ENCODE measurements at regions not wholly inside any gene's neighbourhood (a gene's known extent, or its start where the extent isn't known, plus 50 kb on each side); places are given as distances from the start of the nearest gene placed in this dataset.
A peak's percentile ranks its signal among the peaks of the same experiment; 100 is the strongest.

DNA sequence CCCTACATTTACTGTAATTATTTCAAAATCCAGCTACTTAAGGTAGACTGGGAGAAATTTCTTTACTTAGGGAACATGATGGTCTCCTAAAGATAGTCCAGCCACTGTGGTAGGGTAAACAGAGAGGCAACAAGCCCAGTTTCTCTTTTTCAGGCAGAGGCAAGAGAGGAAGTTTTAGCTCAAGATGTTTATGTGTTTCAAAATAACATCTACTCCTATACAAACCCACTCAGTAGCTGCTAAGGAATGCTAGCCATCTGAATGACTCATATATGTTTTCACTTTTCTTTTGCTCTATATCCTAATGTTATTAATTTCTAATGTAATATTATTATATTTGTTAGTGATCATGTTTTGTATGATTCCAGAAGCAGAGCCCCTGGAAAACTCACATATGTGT, 856.6 kb downstream of the PLA2G4A start:
- TF ChIP-seq NANOG (IDR thresholded peaks at IDR 0.05; ENCODE audit: borderline replicate concordance) = no peak
- TF ChIP-seq, protein P1, sequence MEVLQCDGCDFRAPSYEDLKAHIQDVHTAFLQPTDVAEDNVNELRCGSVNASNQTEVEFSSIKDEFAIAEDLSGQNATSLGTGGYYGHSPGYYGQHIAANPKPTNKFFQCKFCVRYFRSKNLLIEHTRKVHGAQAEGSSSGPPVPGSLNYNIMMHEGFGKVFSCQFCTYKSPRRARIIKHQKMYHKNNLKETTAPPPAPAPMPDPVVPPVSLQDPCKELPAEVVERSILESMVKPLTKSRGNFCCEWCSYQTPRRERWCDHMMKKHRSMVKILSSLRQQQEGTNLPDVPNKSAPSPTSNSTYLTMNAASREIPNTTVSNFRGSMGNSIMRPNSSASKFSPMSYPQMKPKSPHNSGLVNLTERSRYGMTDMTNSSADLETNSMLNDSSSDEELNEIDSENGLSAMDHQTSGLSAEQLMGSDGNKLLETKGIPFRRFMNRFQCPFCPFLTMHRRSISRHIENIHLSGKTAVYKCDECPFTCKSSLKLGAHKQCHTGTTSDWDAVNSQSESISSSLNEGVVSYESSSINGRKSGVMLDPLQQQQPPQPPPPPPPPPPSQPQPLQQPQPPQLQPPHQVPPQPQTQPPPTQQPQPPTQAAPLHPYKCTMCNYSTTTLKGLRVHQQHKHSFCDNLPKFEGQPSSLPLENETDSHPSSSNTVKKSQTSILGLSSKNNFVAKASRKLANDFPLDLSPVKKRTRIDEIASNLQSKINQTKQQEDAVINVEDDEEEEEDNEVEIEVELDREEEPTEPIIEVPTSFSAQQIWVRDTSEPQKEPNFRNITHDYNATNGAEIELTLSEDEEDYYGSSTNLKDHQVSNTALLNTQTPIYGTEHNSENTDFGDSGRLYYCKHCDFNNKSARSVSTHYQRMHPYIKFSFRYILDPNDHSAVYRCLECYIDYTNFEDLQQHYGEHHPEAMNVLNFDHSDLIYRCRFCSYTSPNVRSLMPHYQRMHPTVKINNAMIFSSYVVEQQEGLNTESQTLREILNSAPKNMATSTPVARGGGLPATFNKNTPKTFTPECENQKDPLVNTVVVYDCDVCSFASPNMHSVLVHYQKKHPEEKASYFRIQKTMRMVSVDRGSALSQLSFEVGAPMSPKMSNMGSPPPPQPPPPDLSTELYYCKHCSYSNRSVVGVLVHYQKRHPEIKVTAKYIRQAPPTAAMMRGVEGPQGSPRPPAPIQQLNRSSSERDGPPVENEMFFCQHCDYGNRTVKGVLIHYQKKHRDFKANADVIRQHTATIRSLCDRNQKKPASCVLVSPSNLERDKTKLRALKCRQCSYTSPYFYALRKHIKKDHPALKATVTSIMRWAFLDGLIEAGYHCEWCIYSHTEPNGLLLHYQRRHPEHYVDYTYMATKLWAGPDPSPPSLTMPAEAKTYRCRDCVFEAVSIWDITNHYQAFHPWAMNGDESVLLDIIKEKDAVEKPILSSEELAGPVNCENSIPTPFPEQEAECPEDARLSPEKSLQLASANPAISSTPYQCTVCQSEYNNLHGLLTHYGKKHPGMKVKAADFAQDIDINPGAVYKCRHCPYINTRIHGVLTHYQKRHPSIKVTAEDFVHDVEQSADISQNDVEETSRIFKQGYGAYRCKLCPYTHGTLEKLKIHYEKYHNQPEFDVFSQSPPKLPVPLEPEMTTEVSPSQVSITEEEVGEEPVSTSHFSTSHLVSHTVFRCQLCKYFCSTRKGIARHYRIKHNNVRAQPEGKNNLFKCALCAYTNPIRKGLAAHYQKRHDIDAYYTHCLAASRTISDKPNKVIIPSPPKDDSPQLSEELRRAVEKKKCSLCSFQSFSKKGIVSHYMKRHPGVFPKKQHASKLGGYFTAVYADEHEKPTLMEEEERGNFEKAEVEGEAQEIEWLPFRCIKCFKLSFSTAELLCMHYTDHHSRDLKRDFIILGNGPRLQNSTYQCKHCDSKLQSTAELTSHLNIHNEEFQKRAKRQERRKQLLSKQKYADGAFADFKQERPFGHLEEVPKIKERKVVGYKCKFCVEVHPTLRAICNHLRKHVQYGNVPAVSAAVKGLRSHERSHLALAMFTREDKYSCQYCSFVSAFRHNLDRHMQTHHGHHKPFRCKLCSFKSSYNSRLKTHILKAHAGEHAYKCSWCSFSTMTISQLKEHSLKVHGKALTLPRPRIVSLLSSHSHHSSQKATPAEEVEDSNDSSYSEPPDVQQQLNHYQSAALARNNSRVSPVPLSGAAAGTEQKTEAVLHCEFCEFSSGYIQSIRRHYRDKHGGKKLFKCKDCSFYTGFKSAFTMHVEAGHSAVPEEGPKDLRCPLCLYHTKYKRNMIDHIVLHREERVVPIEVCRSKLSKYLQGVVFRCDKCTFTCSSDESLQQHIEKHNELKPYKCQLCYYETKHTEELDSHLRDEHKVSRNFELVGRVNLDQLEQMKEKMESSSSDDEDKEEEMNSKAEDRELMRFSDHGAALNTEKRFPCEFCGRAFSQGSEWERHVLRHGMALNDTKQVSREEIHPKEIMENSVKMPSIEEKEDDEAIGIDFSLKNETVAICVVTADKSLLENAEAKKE (CRISPR knock-in tag; IDR thresholded peaks at IDR 0.05) = no peak
- no peak for TF ChIP-seq CREB1 (CRISPR knock-in tag; IDR thresholded peaks at IDR 0.05; ENCODE audit: low read depth)
- TF ChIP-seq, protein P2, sequence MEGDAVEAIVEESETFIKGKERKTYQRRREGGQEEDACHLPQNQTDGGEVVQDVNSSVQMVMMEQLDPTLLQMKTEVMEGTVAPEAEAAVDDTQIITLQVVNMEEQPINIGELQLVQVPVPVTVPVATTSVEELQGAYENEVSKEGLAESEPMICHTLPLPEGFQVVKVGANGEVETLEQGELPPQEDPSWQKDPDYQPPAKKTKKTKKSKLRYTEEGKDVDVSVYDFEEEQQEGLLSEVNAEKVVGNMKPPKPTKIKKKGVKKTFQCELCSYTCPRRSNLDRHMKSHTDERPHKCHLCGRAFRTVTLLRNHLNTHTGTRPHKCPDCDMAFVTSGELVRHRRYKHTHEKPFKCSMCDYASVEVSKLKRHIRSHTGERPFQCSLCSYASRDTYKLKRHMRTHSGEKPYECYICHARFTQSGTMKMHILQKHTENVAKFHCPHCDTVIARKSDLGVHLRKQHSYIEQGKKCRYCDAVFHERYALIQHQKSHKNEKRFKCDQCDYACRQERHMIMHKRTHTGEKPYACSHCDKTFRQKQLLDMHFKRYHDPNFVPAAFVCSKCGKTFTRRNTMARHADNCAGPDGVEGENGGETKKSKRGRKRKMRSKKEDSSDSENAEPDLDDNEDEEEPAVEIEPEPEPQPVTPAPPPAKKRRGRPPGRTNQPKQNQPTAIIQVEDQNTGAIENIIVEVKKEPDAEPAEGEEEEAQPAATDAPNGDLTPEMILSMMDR (conservative IDR thresholded peaks at IDR 0.05; ENCODE audit: low read depth in 2 of 2) = no peak
- TF ChIP-seq, protein P3, sequence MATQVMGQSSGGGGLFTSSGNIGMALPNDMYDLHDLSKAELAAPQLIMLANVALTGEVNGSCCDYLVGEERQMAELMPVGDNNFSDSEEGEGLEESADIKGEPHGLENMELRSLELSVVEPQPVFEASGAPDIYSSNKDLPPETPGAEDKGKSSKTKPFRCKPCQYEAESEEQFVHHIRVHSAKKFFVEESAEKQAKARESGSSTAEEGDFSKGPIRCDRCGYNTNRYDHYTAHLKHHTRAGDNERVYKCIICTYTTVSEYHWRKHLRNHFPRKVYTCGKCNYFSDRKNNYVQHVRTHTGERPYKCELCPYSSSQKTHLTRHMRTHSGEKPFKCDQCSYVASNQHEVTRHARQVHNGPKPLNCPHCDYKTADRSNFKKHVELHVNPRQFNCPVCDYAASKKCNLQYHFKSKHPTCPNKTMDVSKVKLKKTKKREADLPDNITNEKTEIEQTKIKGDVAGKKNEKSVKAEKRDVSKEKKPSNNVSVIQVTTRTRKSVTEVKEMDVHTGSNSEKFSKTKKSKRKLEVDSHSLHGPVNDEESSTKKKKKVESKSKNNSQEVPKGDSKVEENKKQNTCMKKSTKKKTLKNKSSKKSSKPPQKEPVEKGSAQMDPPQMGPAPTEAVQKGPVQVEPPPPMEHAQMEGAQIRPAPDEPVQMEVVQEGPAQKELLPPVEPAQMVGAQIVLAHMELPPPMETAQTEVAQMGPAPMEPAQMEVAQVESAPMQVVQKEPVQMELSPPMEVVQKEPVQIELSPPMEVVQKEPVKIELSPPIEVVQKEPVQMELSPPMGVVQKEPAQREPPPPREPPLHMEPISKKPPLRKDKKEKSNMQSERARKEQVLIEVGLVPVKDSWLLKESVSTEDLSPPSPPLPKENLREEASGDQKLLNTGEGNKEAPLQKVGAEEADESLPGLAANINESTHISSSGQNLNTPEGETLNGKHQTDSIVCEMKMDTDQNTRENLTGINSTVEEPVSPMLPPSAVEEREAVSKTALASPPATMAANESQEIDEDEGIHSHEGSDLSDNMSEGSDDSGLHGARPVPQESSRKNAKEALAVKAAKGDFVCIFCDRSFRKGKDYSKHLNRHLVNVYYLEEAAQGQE (IDR thresholded peaks at IDR 0.05; ENCODE audit: unreplicated experiment) = no peak
- TF ChIP-seq EZH2 (IDR thresholded peaks at IDR 0.05; ENCODE audit: low read depth, unreplicated experiment) = no peak
- TF ChIP-seq, protein P4, sequence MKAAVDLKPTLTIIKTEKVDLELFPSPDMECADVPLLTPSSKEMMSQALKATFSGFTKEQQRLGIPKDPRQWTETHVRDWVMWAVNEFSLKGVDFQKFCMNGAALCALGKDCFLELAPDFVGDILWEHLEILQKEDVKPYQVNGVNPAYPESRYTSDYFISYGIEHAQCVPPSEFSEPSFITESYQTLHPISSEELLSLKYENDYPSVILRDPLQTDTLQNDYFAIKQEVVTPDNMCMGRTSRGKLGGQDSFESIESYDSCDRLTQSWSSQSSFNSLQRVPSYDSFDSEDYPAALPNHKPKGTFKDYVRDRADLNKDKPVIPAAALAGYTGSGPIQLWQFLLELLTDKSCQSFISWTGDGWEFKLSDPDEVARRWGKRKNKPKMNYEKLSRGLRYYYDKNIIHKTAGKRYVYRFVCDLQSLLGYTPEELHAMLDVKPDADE (IDR thresholded peaks at IDR 0.05) = no peak
- no peak for TF ChIP-seq JUNB (IDR thresholded peaks at IDR 0.05; ENCODE audit: unreplicated experiment)
- TF ChIP-seq POLR2AphosphoS5 (IDR thresholded peaks at IDR 0.05; ENCODE audit: low read depth) = no peak
- no peak for TF ChIP-seq ZNF114 (CRISPR knock-in tag; IDR thresholded peaks at IDR 0.05)
- no peak for TF ChIP-seq STAT1 (IDR thresholded peaks at IDR 0.05; ENCODE audit: unreplicated experiment)
- no peak for TF ChIP-seq ZNF331 (CRISPR knock-in tag; IDR thresholded peaks at IDR 0.05; ENCODE audit: low read depth)
- Histone ChIP-seq H3F3A (replicated peaks; ENCODE audit: low read depth) (no peaks in the 10 kb centered on the region), H3K79me2 (replicated peaks; ENCODE audit: insufficient read depth) (no peaks in the 10 kb centered on the region), H2AFZ (no peak overlapping the region), H3K36me3 (ENCODE audit: insufficient read depth) (no peaks in the 10 kb centered on the region), H3K9me2 (ENCODE audit: insufficient read depth) (0 out of 2 replicates have a peak, but pooled peaks cover 4% of the 10 kb centered on the region), H3K27ac (ENCODE audit: low read depth) (no peak overlapping the region), H4K20me1 (replicated peaks; ENCODE audit: insufficient read depth) (no peaks in the 10 kb centered on the region), H3K4me3 (no peak overlapping the region), H3K4me2 (no peak overlapping the region), H3K4me1 (ENCODE audit: insufficient read depth) (no peaks in the 10 kb centered on the region), H3K27me3 (ENCODE audit: insufficient read depth) (no peaks in the 10 kb centered on the region)
- no peaks in the 10 kb centered on the region for H3K9me3 Mint-ChIP-seq
- H3K27ac Mint-ChIP-seq = peak overlapping the region; percentile 74
- no peaks in the 10 kb centered on the region for H3K36me3 Mint-ChIP-seq (ENCODE audit: low read depth)
- DNase-seq (ENCODE audit: low spot score) (no peak), ATAC-seq (no peak)
- no peaks in the 10 kb centered on the region for H3K4me1 Mint-ChIP-seq
- H3K4me3 Mint-ChIP-seq = no peak overlapping the region
- no peaks in the 10 kb centered on the region for H3K27me3 Mint-ChIP-seq (ENCODE audit: insufficient read depth, low read depth, poor library complexity)

Measured in GM23338 (cell line).